Heart right ventricle (tissue), 16 donors: ENCODE measurements at regions not wholly inside any gene's neighbourhood (a gene's known extent, or its start where the extent isn't known, plus 50 kb on each side); places are given as distances from the start of the nearest gene placed in this dataset.

Source experiments
- ATAC-seq, 8 donors: fragments of 200-7000 bp; cut with Tn5 transposase; one replicate each; pipeline ENCODE4 v1.9.1; 2020; ENCODE audit warnings: mild to moderate bottlenecking in 8 of 8, moderate library complexity in 8 of 8, moderate number of reproducible peaks in 1 of 8
- DNase-seq, 2 donors: peaks; one replicate each; pipeline ENCODE4 v3.0.0-alpha.2; 2020
- H3K27ac ChIP-seq, 10 donors: fragments of 200-600 bp; sonication (generic) in 2 of 10; one replicate each; pipeline versions ENCODE4 v1.5.0 to v1.8.0; 2020 to 2022; ENCODE audit warnings: mild to moderate bottlenecking in 3 of 10
- H3K27me3 ChIP-seq, 7 donors: fragments of 200-600 bp; one replicate each; pipeline ENCODE4 v1.8.0; 2021 to 2022; ENCODE audit warnings: mild to moderate bottlenecking in 2 of 7
- H3K36me3 ChIP-seq, 9 donors: fragments of 200-600 bp; sonication (generic) in 1 of 9; one replicate each; pipeline versions ENCODE4 v1.5.0 to v1.8.0; 2020 to 2022; ENCODE audit warnings: mild to moderate bottlenecking in 2 of 9
- H3K4me1 ChIP-seq, 9 donors: fragments of 200-600 bp; sonication (generic) in 1 of 9; one replicate each; pipeline versions ENCODE4 v1.5.0 to v1.8.0; 2020 to 2022; ENCODE audit warnings: mild to moderate bottlenecking in 4 of 9
- H3K4me3 ChIP-seq, 10 donors: fragments of 200-600 bp; sonication (generic) in 2 of 10; one replicate each; pipeline versions ENCODE4 v1.5.0 to v1.8.0; 2020 to 2022; ENCODE audit warnings: mild to moderate bottlenecking in 7 of 10, moderate library complexity in 2 of 10
- H3K9me3 ChIP-seq, 11 donors: fragments of 200-600 bp in 10 of 11; sonication (generic) in 2 of 11; one replicate each; pipeline versions ENCODE4 v1.5.0 to v1.8.0; 2013 to 2022; ENCODE audit warnings: mild to moderate bottlenecking in 2 of 11, control low read depth in 1 of 11, moderate library complexity in 1 of 11
- WGBS, 2 donors: extraction: QIAGEN DNeasy Blood & Tissue Kit; methylation state at CpG; one replicate each; pipeline ENCODE4 v1.1.7; 2013; ENCODE audit warnings: inconsistent platforms in 1 of 2; 5-methylcytosine and 5-hydroxymethylcytosine counted together
- intact Hi-C, 10 donors: fragments of 100-400 bp; cut with DNase I; formaldehyde crosslinking; loops; one replicate each; pipeline versions ENCODE4 v1.11.1 to v1.14.2; 2022
- TF ChIP-seq, protein P1 (sequence below), 9 donors: fragments of 200-600 bp; sonication (generic) in 2 of 9; IDR thresholded peaks; one replicate each; pipeline versions ENCODE4 v1.5.0 to v1.8.0; 2021 to 2022; ENCODE audit warnings: antibody characterized with exemption in 9 of 9, mild to moderate bottlenecking in 5 of 9, moderate library complexity in 1 of 9
- donor health status: Arrhythmogenic right ventricular cardiomyopathy.
- donor health status: ischemic (EF 13 %, LVEDD 7.1; RV severe dilation, severe dysfunction).
- donor health status: healthy with polysubstance abuse.
- donor health status: DM: no; HTN: yes; CAD: no.
- donor health status: DM: no; HTN: no; CAD: no.
- donor health status: ischemic (EF 25% LVEDD 6.9; RV normal size, moderate dysfunction).
- donor health status: ischemic (EF 25% LVEDD 5.7; RV mildly dilated, moderate dysfunction).
- donor health status: healthy.
- donor health status: DM: yes; HTN: yes; CAD: no.
- donor health status: Ischemic cardiomyopathy.
- donor health status: ischemic (EF 35%, LVEDD 5.7; RV mildly dilated, moderate dysfunction).
- donor health status: nonischemic (EF 11% LVEDD 7.7; RV severe dilation, severe dysfunction).
- donor health status: DM: yes; HTN: yes; CAD: no.
- donor health status: PGD.
- donor health status: ischemic (EF 29% LVEDD 5.4; RV normal size, mild dysfunction).
- donor health status: nonischemic (EF 23%, LVEDD 6.1; RV moderate dilation, normal function).

DNA sequence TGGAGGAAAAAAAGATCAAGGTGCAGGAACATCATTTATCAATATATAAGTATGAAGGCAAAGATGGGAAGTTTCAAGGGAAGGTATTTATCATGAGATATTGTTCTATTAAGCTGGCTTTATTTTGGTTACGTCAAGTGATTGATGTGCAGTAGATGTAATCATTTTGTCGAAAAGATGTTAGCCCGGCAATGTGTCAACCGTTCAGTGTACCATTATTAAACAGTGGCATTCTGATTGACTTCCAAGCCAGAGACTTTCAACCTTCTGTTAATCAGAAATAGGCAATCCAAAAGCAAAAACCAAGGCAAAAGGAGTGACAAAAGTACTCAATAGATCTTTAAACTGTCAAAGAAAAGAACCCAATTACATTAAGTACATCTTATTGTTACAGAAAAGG is 1340.3 kb upstream of the GOT2 start:
- no peak for DNase-seq
- H3K27me3 ChIP-seq: no peaks in the 10 kb centered on the region
- intact Hi-C loops: no loop called here

DNA sequence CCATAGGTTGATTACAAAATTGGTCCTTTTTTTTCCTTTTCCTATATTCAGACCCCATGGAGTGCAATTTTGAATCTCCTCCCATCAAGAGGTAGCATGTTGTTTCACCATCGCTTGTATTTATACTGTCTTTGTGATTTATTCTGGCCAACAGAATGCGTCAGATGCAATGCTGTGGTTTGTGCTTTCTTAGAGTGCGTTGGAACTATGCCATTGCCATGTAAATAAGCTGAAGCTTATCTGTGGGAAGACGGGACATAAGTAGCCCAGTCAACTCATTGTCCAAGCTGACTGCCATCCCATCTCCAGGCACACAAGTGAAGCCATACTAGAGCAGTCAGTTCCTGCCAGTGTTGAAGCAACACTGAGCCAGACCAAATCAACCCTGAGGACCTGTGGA is 1339.3 kb upstream of the GOT2 start:
- DNase-seq: no peak
- ATAC-seq: no peak
- TF ChIP-seq, protein P1, sequence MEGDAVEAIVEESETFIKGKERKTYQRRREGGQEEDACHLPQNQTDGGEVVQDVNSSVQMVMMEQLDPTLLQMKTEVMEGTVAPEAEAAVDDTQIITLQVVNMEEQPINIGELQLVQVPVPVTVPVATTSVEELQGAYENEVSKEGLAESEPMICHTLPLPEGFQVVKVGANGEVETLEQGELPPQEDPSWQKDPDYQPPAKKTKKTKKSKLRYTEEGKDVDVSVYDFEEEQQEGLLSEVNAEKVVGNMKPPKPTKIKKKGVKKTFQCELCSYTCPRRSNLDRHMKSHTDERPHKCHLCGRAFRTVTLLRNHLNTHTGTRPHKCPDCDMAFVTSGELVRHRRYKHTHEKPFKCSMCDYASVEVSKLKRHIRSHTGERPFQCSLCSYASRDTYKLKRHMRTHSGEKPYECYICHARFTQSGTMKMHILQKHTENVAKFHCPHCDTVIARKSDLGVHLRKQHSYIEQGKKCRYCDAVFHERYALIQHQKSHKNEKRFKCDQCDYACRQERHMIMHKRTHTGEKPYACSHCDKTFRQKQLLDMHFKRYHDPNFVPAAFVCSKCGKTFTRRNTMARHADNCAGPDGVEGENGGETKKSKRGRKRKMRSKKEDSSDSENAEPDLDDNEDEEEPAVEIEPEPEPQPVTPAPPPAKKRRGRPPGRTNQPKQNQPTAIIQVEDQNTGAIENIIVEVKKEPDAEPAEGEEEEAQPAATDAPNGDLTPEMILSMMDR (IDR thresholded peaks at IDR 0.05): no peak
- Histone ChIP-seq H3K27ac (no peak overlapping the region), H3K9me3 (peaks cover 0 to 3% (median 0%) of the 10 kb centered on the region in 11 donors), H3K4me3 (no peak overlapping the region), H3K36me3 (no peaks in the 10 kb centered on the region), H3K27me3 (no peaks in the 10 kb centered on the region), H3K4me1 (no peaks in the 10 kb centered on the region)
- 73 to 75% methylated on average over 4 of the region's 4 CpGs for WGBS, 2 donors
- intact Hi-C loops: no loop called here

More for the DNA sequence above, 1340.3 kb upstream of the GOT2 start:
- Histone ChIP-seq H3K27ac (no peak overlapping the region), H3K36me3 (no peaks in the 10 kb centered on the region), H3K4me3 (no peak overlapping the region), H3K9me3 (peaks cover 0 to 3% (median 0%) of the 10 kb centered on the region in 11 donors), H3K4me1 (no peaks in the 10 kb centered on the region)
- TF ChIP-seq, protein P1 (IDR thresholded peaks at IDR 0.05): no peak
- no peak for ATAC-seq
- WGBS, 2 donors: 86 to 89% methylated on average over 4 of the region's 4 CpGs

DNA sequence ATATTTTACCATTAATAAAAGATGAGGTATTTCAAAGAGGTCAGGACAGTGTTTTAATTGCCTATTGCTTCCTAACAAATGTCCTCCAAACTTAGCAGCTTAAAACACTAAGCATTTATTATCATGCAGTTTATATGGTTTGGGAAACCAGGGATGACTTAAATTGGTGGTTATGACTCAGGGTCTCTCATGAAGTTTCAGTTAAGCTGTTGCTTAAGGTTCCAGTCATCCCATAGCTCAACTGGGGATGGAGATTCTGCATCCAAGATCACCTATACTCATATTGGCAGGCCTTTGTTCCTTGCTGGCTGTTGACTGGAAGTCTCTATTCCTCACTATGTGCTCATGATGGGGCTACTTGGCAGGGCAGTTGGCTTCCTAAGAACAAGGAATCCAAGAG is 1329.9 kb upstream of the GOT2 start:
- DNase-seq (no peak), ATAC-seq (no peak)
- intact Hi-C loops: no loop called here
- H3K4me3 ChIP-seq: no peak overlapping the region
- H3K27me3 ChIP-seq: no peaks in the 10 kb centered on the region
- TF ChIP-seq, protein P1 (IDR thresholded peaks at IDR 0.05): no peak
- H3K36me3 ChIP-seq: no peaks in the 10 kb centered on the region
- H3K4me1 ChIP-seq: peaks cover 0 to 3% (median 0%) of the 10 kb centered on the region in 9 donors
- H3K27ac ChIP-seq: no peak overlapping the region
- no peaks in the 10 kb centered on the region for H3K9me3 ChIP-seq

DNA sequence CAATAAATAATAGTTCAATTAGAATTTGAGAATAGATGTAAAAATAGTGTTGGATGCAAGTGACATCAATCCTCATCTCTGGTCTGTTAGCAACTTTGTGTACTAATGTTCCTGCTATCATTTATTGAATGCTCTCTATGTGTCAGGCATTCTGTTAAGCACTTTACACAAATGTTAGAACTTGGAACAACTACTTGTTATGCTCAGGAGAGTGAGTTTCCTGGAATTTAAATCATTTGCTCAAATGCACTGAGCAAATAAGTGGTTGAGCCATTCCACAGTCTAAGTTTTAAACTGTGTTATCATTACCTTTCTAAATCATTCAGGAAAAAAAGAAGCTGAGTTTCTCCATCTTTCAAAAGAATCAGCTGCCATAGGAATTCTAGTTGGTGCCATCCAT is 1327.3 kb upstream of the GOT2 start:
- peaks cover 0 to 3% (median 0%) of the 10 kb centered on the region in 9 donors for H3K4me1 ChIP-seq
- H3K9me3 ChIP-seq: peaks cover 0 to 3% (median 0%) of the 10 kb centered on the region in 11 donors
- no peak for ATAC-seq
- no peaks in the 10 kb centered on the region for H3K27me3 ChIP-seq
- TF ChIP-seq, protein P1 (IDR thresholded peaks at IDR 0.05): no peak
- H3K27ac ChIP-seq: no peak overlapping the region
- DNase-seq: no peak
- intact Hi-C loops: no loop called here
- H3K4me3 ChIP-seq: no peak overlapping the region
- H3K36me3 ChIP-seq: no peaks in the 10 kb centered on the region

DNA sequence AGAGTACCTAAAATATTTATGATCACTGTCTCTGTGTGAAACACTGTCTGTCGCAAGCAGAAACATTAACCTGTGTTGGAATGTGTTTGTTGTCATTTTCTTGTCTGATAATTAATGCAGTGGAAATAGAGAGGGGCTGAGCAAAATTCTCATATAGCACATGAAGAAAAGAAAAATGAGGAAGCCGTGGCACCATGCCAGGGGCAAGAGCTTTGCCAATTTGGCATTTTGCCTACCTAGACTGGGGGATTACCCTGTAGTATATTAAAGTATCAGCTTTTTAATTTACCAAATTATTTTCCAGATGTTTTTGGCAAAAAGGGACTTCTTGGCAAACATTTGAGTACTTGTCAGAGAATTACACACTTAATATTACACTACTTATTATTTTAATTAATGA is 1326.6 kb upstream of the GOT2 start:
- 34 to 41% methylated on average over 2 of the region's 2 CpGs for WGBS, 2 donors
- intact Hi-C loops: no loop called here
- H3K27me3 ChIP-seq: no peaks in the 10 kb centered on the region

More for the DNA sequence above, 1326.6 kb upstream of the GOT2 start:
- TF ChIP-seq, protein P1 (IDR thresholded peaks at IDR 0.05): no peak
- no peak overlapping the region for H3K27ac ChIP-seq
- no peaks in the 10 kb centered on the region for H3K36me3 ChIP-seq
- ATAC-seq: no peak
- no peak for DNase-seq
- peaks cover 0 to 3% (median 0%) of the 10 kb centered on the region in 9 donors for H3K4me1 ChIP-seq
- peaks cover 0 to 9% (median 0%) of the 10 kb centered on the region in 11 donors for H3K9me3 ChIP-seq
- no peak overlapping the region for H3K4me3 ChIP-seq
